ENCODE measurements at regions not wholly inside any gene's neighbourhood (a gene's known extent, or its start where the extent isn't known, plus 50 kb on each side); places are given as distances from the start of the nearest gene placed in this dataset.

DNA sequence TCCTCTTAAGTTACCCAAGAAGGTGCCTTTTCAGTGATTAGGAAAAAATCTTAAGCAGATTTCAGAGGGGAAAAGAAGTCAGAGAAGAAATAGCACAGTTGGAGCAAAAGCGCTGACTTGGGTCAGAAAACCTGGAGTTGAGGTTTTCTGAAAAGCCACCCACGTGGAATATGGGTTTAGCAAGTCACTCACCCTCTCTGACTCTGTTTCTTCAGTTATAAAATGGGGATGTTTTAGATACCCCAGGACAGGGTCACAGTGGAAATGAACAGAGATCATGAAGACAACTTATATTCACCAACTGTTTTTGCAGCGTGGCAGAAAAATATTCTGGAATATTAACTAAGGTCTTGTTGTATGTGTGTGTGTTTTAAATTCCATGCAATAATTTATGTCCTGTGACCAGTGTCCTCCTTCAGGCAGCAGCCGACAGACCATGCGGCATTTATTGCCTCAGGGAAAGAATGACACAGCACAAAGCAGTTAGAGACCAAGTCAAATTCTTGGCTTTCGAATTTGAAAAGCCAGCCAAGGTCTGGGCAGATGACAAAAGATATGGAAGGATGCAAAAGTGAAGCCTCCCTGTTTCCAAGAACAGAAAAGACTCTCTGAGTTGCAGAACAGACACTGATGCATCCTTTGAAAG lies 119.9 kb downstream of the MIAT start:
- peak in 3 of 5 donors; percentile 45 to 76 (median 63) for DNase-seq
- H3K4me3 ChIP-seq (ENCODE audit: low read length in 3 of 3) = no peak overlapping the region
- no peak overlapping the region for H3K9ac ChIP-seq (ENCODE audit: low read length in 3 of 3)
- H3K4me1 ChIP-seq (ENCODE audit: control insufficient read depth in 2 of 3, insufficient read depth in 2 of 3, low read depth in 1 of 3, low read length in 3 of 3) = peaks cover 0 to 3% (median 0%) of the 10 kb centered on the region in 3 donors
- H3K27me3 ChIP-seq (ENCODE audit: control insufficient read depth, insufficient read depth, low read length) = no peaks in the 10 kb centered on the region
- intact Hi-C loops (cut with DNase I) = no loop called here
- H3K9me3 ChIP-seq (ENCODE audit: control insufficient read depth in 2 of 3, insufficient read depth in 1 of 3, low read length in 3 of 3) = peaks cover 0 to 6% (median 0%) of the 10 kb centered on the region in 3 donors
- FAIRE-seq = no peak
- peaks cover 3 to 6% (median 5%) of the 10 kb centered on the region in 3 donors for H3K36me3 ChIP-seq (ENCODE audit: control insufficient read depth in 2 of 3, insufficient read depth in 3 of 3, low read length in 3 of 3)
- H3K27ac ChIP-seq (ENCODE audit: low read depth in 2 of 2, low read length in 2 of 2) = no peak overlapping the region
- TF ChIP-seq, protein P1, sequence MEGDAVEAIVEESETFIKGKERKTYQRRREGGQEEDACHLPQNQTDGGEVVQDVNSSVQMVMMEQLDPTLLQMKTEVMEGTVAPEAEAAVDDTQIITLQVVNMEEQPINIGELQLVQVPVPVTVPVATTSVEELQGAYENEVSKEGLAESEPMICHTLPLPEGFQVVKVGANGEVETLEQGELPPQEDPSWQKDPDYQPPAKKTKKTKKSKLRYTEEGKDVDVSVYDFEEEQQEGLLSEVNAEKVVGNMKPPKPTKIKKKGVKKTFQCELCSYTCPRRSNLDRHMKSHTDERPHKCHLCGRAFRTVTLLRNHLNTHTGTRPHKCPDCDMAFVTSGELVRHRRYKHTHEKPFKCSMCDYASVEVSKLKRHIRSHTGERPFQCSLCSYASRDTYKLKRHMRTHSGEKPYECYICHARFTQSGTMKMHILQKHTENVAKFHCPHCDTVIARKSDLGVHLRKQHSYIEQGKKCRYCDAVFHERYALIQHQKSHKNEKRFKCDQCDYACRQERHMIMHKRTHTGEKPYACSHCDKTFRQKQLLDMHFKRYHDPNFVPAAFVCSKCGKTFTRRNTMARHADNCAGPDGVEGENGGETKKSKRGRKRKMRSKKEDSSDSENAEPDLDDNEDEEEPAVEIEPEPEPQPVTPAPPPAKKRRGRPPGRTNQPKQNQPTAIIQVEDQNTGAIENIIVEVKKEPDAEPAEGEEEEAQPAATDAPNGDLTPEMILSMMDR (IDR thresholded peaks at IDR 0.05; ENCODE audit: borderline replicate concordance, extremely low read depth, insufficient read depth) = no peak

DNA sequence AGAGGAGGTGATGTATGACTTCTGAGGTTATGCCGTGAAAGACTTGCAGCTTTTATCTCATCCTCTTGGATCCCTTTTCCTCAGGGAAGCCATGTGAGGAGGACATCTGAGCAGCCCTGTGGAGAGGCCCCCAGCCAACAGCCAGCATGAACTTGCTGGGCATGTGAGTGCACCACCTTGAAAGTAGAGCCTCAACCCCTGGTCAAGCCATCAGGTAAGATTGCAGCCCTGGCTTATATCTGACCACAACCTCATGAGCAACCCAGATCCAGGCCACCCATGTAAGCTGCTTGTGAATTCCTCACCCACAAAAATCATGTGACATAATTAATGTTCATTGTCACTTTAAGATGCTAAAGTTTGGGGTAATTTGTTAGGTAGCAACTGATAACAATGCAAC lies 121.0 kb downstream of the MIAT start:
- FAIRE-seq = no peak
- no peak overlapping the region for H3K27ac ChIP-seq (ENCODE audit: low read depth in 2 of 2, low read length in 2 of 2)
- no peak for DNase-seq
- H3K4me3 ChIP-seq (ENCODE audit: low read length in 3 of 3) = no peak overlapping the region
- H3K27me3 ChIP-seq (ENCODE audit: control insufficient read depth, insufficient read depth, low read length) = no peaks in the 10 kb centered on the region
- no peak overlapping the region for H3K9ac ChIP-seq (ENCODE audit: low read length in 3 of 3)
- peaks cover 0 to 6% (median 0%) of the 10 kb centered on the region in 3 donors for H3K9me3 ChIP-seq (ENCODE audit: control insufficient read depth in 2 of 3, insufficient read depth in 1 of 3, low read length in 3 of 3)
- TF ChIP-seq, protein P1 (IDR thresholded peaks at IDR 0.05; ENCODE audit: borderline replicate concordance, extremely low read depth, insufficient read depth) = no peak
- H3K4me1 ChIP-seq (ENCODE audit: control insufficient read depth in 2 of 3, insufficient read depth in 2 of 3, low read depth in 1 of 3, low read length in 3 of 3) = peaks cover 0 to 3% (median 0%) of the 10 kb centered on the region in 3 donors
- intact Hi-C loops (cut with DNase I) = no loop called here
- H3K36me3 ChIP-seq (ENCODE audit: control insufficient read depth in 2 of 3, insufficient read depth in 3 of 3, low read length in 3 of 3) = peaks cover 3 to 6% (median 5%) of the 10 kb centered on the region in 3 donors

DNA sequence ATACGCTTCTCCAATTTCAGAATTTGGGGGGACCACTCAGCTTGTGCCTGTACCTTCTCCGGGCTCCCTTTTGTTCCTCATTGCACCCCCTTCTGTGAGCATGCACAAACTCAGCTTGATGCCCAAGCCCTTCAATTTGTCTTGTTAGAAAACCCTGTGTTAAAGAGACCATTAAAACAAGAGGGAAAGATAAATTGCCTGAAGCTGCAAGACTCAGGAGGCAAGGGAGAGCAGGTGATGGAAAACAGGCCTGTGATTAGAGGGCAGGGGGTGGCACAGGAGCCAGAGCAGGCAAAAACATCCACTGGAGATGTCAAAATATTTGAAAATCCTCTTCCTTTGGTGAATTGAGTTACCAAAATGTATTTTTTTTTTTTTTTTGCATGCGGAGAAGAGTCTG lies 121.7 kb downstream of the MIAT start:
- Histone ChIP-seq H3K27ac (ENCODE audit: low read depth in 2 of 2, low read length in 2 of 2) (no peak overlapping the region), H3K4me3 (ENCODE audit: low read length in 3 of 3) (no peak overlapping the region), H3K4me1 (ENCODE audit: control insufficient read depth in 2 of 3, insufficient read depth in 2 of 3, low read depth in 1 of 3, low read length in 3 of 3) (peaks cover 0 to 3% (median 0%) of the 10 kb centered on the region in 3 donors), H3K27me3 (ENCODE audit: control insufficient read depth, insufficient read depth, low read length) (no peaks in the 10 kb centered on the region), H3K36me3 (ENCODE audit: control insufficient read depth in 2 of 3, insufficient read depth in 3 of 3, low read length in 3 of 3) (peaks cover 3 to 6% (median 5%) of the 10 kb centered on the region in 3 donors), H3K9me3 (ENCODE audit: control insufficient read depth in 2 of 3, insufficient read depth in 1 of 3, low read length in 3 of 3) (peaks cover 0 to 6% (median 0%) of the 10 kb centered on the region in 3 donors), H3K9ac (ENCODE audit: low read length in 3 of 3) (no peak overlapping the region)
- FAIRE-seq = no peak
- TF ChIP-seq, protein P1 (IDR thresholded peaks at IDR 0.05; ENCODE audit: borderline replicate concordance, extremely low read depth, insufficient read depth) = no peak
- no peak for DNase-seq
- intact Hi-C loops (cut with DNase I) = no loop called here

All from kidney (tissue), 13 donors.